Upper lobe of left lung (tissue), 6 donors: ENCODE measurements at regions not wholly inside any gene's neighbourhood (a gene's known extent, or its start where the extent isn't known, plus 50 kb on each side); places are given as distances from the start of the nearest gene placed in this dataset.

Experiments
- ATAC-seq, 2 donors: fragments of 200-7000 bp; cut with Tn5 transposase; one replicate each; pipeline ENCODE4 v1.9.1; 2022; ENCODE audit warnings: mild to moderate bottlenecking in 2 of 2, moderate library complexity in 2 of 2; ENCODE audit not compliant: low FRiP score in 2 of 2
- DNase-seq, 2 donors: peaks; one replicate each; pipeline ENCODE4 v3.0.0-alpha.2; 2019 to 2020
- H3K27ac ChIP-seq, 4 donors: fragments of 200-600 bp; sonication (generic); one replicate each; pipeline ENCODE4 v1.5.1; 2016 to 2019
- H3K27me3 ChIP-seq, 4 donors: fragments of 200-600 bp; sonication (generic); one replicate each; pipeline ENCODE4 v1.5.1; 2017 to 2019
- H3K36me3 ChIP-seq, 4 donors: fragments of 200-600 bp; sonication (generic); one replicate each; pipeline ENCODE4 v1.5.1; 2016 to 2019
- H3K4me1 ChIP-seq, 4 donors: fragments of 200-600 bp; sonication (generic); one replicate each; pipeline ENCODE4 v1.5.1; 2018 to 2019
- H3K4me3 ChIP-seq, 4 donors: fragments of 200-600 bp; sonication (generic); one replicate each; pipeline ENCODE4 v1.5.1; 2017 to 2019; ENCODE audit warnings: mild to moderate bottlenecking in 2 of 4, moderate library complexity in 1 of 4
- H3K9me3 ChIP-seq, 4 donors: fragments of 200-600 bp; sonication (generic); one replicate each; pipeline ENCODE4 v1.5.1; 2018 to 2019
- EP300 ChIP-seq, 4 donors: sonication (generic); formaldehyde crosslinking; IDR thresholded peaks; one replicate each; pipeline ENCODE4 v1.5.1; 2017; ENCODE audit warnings: antibody characterized with exemption in 4 of 4, control low read depth in 2 of 4
- POLR2A ChIP-seq, 4 donors: fragments of 450-650 bp; IDR thresholded peaks; one replicate each; pipeline ENCODE4 v1.5.1; 2016 to 2017; ENCODE audit warnings: antibody characterized with exemption in 4 of 4, mild to moderate bottlenecking in 2 of 4
- POLR2AphosphoS5 ChIP-seq, 2 donors: sonication (generic); formaldehyde crosslinking; IDR thresholded peaks; one replicate each; pipeline ENCODE4 v1.5.1; 2017; ENCODE audit warnings: antibody characterized with exemption in 2 of 2
- WGBS, 2 donors: methylation state at CpG; one replicate each; pipeline ENCODE4 v1.1.5; 2017 to 2018; 5-methylcytosine and 5-hydroxymethylcytosine counted together
- TF ChIP-seq, protein P1 (sequence below), 6 experiments: fragments of 450-650 bp in 4 of 6; fragments of 200-600 bp in 2 of 6; sonication (generic) in 2 of 6; IDR thresholded peaks; one replicate each; pipeline ENCODE4 v1.5.1; 2016 to 2019; ENCODE audit warnings: antibody characterized with exemption in 6 of 6
- donor health status: DM: no; HTN: no; CAD: no; lungs with moderate emphysema.
- donor health status: DM: no; HTN: yes; CAD: no; lungs with severe emphysema.

DNA sequence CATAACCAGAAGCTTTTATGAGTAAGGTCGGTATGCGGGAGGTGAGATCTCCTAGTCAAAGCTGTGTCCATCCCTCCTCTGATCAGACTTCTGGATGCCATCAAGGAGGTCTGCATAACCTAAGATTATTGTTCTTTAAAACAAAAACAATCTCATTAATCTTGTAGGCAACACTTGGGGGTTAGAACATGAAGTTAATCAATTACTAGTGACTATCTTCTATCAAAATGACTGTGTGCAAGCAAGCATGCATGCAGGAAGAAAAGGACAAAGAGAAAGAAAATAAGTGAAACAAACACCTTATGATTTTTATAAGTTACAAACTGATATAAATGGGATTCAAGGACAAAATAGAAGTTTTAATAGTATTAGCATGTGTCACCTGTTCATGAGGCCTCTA lies 2435.9 kb upstream of the PCDH20 start:
- no peaks in the 10 kb centered on the region for H3K9me3 ChIP-seq
- no peak for DNase-seq
- H3K27ac ChIP-seq, result no peak overlapping the region
- H3K4me1 ChIP-seq, result no peaks in the 10 kb centered on the region
- no peak for TF ChIP-seq EP300 (IDR thresholded peaks at IDR 0.05)
- TF ChIP-seq, protein P1, sequence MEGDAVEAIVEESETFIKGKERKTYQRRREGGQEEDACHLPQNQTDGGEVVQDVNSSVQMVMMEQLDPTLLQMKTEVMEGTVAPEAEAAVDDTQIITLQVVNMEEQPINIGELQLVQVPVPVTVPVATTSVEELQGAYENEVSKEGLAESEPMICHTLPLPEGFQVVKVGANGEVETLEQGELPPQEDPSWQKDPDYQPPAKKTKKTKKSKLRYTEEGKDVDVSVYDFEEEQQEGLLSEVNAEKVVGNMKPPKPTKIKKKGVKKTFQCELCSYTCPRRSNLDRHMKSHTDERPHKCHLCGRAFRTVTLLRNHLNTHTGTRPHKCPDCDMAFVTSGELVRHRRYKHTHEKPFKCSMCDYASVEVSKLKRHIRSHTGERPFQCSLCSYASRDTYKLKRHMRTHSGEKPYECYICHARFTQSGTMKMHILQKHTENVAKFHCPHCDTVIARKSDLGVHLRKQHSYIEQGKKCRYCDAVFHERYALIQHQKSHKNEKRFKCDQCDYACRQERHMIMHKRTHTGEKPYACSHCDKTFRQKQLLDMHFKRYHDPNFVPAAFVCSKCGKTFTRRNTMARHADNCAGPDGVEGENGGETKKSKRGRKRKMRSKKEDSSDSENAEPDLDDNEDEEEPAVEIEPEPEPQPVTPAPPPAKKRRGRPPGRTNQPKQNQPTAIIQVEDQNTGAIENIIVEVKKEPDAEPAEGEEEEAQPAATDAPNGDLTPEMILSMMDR (IDR thresholded peaks at IDR 0.05), result no peak
- TF ChIP-seq POLR2A (IDR thresholded peaks at IDR 0.05), result no peak
- no peak for TF ChIP-seq POLR2AphosphoS5 (IDR thresholded peaks at IDR 0.05)
- H3K36me3 ChIP-seq, result no peaks in the 10 kb centered on the region
- no peak for ATAC-seq
- H3K4me3 ChIP-seq, result no peak overlapping the region
- no peaks in the 10 kb centered on the region for H3K27me3 ChIP-seq
- WGBS, 2 donors, result 88 to 95% methylated on average over 2 of the region's 2 CpGs

- TF ChIP-seq EP300 (IDR thresholded peaks at IDR 0.05), result no peak
- Histone ChIP-seq H3K27me3 (no peaks in the 10 kb centered on the region), H3K4me1 (no peaks in the 10 kb centered on the region), H3K27ac (no peak overlapping the region), H3K4me3 (no peak overlapping the region), H3K9me3 (peaks cover 0 to 39% (median 5%) of the 10 kb centered on the region in 4 donors), H3K36me3 (no peaks in the 10 kb centered on the region)
- ATAC-seq (peak; percentile 23 to 49), DNase-seq (peak in 1 of 2 donors; percentile 72)
- WGBS, 2 donors, result 96 to 97% methylated on average over 35 to 42 of the region's 42 CpGs
Observed at GRCh38 chr13:63843766-63844699, 2428.4 kb upstream of the PCDH20 start.

DNA sequence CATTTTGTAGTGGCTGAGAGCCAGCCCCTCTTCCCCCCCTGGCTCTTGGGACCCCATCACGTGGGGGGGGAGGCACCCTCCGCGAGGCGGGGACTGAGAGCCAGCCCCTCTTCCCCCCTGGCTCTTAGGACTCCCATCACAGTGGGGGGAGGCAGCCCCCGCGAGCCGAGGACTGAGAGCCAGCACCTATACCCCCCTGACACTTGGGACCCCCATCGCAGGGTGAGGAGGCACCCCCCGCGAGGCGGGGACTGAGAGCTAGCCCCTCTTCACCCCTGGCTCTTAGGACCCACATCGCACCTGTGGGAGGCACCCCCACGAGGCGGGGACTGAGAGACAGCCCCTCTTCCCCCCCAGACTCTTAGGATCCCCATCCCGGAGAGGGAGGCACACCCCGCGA lies 2426.5 kb upstream of the PCDH20 start:
- no peak for ATAC-seq
- Histone ChIP-seq H3K4me3 (no peak overlapping the region), H3K27ac (no peak overlapping the region), H3K9me3 (peaks cover 0 to 49% (median 5%) of the 10 kb centered on the region in 4 donors), H3K27me3 (no peaks in the 10 kb centered on the region), H3K36me3 (no peaks in the 10 kb centered on the region), H3K4me1 (no peaks in the 10 kb centered on the region)
- peak in 1 of 2 donors; percentile 62 for DNase-seq
- TF ChIP-seq POLR2A (IDR thresholded peaks at IDR 0.05) (no peak), EP300 (IDR thresholded peaks at IDR 0.05) (no peak), POLR2AphosphoS5 (IDR thresholded peaks at IDR 0.05) (no peak)
- TF ChIP-seq, protein P1 (IDR thresholded peaks at IDR 0.05), result no peak
- 100% methylated on average over 4 of the region's 17 CpGs; no CpG with 5 or more reads in 1 of the 2 donors for WGBS, 2 donors

- Histone ChIP-seq H3K36me3 (no peaks in the 10 kb centered on the region), H3K27me3 (no peaks in the 10 kb centered on the region), H3K4me1 (no peaks in the 10 kb centered on the region), H3K4me3 (no peak overlapping the region), H3K27ac (no peak overlapping the region), H3K9me3 (peaks cover 0 to 49% (median 5%) of the 10 kb centered on the region in 4 donors)
- ATAC-seq, result peak; percentile 24 to 53
- peak in 1 of 2 donors; percentile 78 for DNase-seq
- WGBS, 2 donors, result 95 to 97% methylated on average over 5 to 31 of the region's 44 CpGs
- TF ChIP-seq POLR2AphosphoS5 (IDR thresholded peaks at IDR 0.05) (no peak), EP300 (IDR thresholded peaks at IDR 0.05) (no peak), POLR2A (IDR thresholded peaks at IDR 0.05) (no peak)
- TF ChIP-seq, protein P1 (IDR thresholded peaks at IDR 0.05), result no peak
Observed at GRCh38 chr13:63840551-63841421, 2425.1 kb upstream of the PCDH20 start.
